WI38 (cell line): ENCODE measurements at regions not wholly inside any gene's neighbourhood (a gene's known extent, or its start where the extent isn't known, plus 50 kb on each side); places are given as distances from the start of the nearest gene placed in this dataset.

Experiments
- H3K4me3 ChIP-seq: 2 replicates; pipeline ENCODE4 v1.5.1; 2011; ENCODE audit warnings: low read depth, mild to moderate bottlenecking, control low read depth, low read length
- TF ChIP-seq, protein P1 (sequence below): IDR thresholded peaks from 2 replicates; pipeline ENCODE4 v1.5.1; 2012; ENCODE audit warnings: low read depth, mild to moderate bottlenecking, control low read depth, low read length

DNA sequence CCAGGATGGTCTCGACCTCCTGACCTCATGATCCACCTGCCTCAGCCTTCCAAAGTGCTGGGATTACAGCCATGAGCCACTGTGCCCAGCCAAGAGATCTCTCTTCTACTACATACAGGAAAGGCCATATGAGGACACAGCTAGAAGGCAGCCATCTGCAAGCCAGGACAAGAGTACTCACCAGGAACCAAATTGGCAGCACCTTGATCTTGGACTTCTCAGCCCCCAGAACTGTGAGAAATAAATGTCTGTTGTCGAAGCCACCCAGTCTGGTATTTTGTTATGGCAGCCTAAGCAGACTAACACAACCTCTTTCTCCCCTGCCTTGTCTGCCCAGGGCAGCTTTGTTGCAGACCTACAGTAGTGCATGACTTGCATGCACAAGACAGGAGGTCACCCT is 211.3 kb upstream of the HAAO start:
- H3K4me3 ChIP-seq: no peak overlapping the region
- TF ChIP-seq, protein P1, sequence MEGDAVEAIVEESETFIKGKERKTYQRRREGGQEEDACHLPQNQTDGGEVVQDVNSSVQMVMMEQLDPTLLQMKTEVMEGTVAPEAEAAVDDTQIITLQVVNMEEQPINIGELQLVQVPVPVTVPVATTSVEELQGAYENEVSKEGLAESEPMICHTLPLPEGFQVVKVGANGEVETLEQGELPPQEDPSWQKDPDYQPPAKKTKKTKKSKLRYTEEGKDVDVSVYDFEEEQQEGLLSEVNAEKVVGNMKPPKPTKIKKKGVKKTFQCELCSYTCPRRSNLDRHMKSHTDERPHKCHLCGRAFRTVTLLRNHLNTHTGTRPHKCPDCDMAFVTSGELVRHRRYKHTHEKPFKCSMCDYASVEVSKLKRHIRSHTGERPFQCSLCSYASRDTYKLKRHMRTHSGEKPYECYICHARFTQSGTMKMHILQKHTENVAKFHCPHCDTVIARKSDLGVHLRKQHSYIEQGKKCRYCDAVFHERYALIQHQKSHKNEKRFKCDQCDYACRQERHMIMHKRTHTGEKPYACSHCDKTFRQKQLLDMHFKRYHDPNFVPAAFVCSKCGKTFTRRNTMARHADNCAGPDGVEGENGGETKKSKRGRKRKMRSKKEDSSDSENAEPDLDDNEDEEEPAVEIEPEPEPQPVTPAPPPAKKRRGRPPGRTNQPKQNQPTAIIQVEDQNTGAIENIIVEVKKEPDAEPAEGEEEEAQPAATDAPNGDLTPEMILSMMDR: no peak

DNA sequence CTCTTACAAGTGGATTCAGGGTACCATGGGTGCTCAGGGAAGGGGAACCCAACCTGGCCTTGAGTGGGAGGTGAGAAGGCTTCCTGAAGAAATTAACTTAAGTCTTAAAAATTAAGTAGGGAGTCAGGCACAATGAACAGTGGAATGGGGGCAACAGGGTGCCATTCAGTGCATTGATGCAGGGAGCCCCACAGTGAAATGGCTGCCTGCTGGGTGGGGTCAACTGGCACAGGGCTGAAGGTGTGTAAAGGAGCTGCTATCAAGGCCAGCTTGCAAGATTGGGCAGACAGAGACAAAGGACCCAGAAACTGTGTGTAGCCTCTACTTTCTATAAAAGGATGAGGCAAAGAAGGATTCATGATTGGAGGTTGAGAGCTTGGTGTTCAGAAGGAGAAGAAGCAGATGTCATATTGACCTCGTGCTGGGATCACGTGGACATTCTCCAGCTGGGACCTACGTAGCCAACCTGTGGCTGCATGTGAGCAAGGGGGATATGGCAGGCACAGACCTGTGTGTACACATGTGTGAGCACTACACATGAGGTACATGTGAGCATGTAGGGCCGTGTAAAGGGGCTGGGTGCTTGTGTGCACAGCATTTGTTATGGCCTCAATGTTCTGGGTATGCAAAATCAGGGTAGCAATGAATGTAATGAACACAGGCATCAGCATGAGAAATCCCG is 209.5 kb upstream of the HAAO start:
- H3K4me3 ChIP-seq: no peak overlapping the region

DNA sequence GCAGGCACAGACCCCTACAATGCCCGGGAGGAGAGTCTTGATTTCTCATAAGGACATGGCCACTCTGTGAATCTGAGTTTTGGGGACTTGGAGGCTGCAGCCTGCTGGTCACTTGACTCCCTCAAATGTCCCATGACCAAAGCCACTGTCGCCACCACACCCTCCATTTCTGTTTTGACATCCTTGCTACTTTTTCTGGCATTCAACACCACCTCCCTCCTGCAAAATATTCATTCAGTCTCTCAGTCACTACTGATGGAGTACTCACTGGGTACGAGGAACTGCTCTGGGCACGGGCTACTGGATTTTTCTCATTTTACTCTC is 208.6 kb upstream of the HAAO start:
- H3K4me3 ChIP-seq: no peak overlapping the region
- TF ChIP-seq, protein P1: no peak

More for the DNA sequence above, 209.5 kb upstream of the HAAO start:
- TF ChIP-seq, protein P1: no peak

DNA sequence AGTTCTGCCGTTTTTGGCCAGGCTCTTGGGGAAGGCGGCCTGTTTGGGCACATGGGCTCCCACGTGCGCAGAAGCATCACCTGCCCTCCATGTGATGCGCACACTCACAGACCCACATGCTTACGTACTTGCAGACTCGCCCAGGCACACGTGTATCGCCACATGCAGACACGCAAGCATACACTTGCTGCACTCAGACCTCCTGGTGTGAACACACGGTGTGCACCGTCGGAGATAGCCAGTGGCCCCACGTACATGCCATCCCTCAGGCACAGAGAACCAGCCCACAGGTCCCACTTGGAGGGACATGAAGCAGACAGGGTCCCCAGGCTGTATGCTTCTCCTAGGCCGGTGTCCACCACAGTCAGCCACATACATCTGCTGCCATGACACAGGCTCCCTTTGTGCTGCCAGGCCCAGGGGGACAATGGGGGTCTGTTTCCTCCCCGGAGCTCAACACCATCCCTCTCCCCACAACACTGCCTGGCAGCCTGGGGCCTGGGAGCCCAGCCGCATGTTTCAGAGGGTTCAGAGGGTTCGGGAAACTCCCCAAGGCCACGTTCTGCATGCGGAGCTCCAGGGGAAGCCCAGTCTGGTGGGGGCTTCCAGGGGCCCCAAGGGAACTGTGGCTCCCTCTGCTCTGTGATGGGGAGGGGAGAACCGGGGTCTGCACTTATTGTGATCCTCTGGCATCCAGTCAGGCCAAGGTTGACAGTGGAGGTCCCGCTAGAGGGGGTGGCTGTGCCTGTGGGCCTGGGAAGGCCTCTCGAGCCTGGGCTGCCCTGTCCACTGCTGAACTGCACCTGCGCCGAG is 208.1 kb upstream of the HAAO start:
- TF ChIP-seq, protein P1: no peak
- H3K4me3 ChIP-seq: no peak overlapping the region

DNA sequence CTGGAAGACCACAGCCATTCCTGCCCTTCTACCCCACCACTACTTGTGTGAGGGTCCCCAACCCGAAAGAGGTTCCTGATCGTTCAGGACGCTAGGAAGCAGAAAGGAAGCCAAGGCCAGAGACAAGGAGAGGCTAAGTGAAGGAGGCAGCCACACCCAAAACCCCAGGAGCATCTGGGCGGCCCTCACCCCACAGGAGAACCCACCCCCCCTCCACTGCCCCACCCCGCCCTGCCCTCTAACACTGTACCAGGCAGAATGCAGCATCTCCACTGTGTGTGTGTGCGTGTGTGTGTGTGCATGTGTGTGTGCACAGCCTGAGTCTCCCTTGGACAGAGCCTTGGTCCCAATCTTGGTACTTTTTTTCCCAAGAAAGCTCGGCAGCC is 207.5 kb upstream of the HAAO start:
- no peak overlapping the region for H3K4me3 ChIP-seq
- TF ChIP-seq, protein P1: no peak

DNA sequence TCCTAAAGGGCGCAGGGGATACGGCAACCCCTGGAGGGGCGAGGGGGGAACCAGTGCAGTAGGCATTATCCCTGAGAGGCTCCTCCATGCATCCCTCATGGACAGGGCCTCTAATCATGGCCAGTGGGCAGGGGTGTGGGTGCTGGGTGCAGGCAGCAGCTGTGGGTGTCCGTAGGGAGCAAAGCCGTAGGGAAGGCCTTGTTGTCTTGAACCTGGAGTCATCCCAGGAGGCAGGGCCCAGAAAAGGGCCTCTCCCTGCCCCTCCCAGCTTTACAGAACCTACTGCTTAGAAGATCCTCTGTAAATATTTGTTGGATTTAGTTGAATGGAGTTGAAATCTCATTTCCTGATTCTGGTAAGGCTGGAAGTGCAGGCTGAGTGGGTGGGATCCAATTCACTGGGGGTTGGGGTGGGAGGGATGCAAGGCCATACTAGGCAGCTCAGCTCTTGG is 207.0 kb upstream of the HAAO start:
- no peak overlapping the region for H3K4me3 ChIP-seq
- TF ChIP-seq, protein P1: no peak

DNA sequence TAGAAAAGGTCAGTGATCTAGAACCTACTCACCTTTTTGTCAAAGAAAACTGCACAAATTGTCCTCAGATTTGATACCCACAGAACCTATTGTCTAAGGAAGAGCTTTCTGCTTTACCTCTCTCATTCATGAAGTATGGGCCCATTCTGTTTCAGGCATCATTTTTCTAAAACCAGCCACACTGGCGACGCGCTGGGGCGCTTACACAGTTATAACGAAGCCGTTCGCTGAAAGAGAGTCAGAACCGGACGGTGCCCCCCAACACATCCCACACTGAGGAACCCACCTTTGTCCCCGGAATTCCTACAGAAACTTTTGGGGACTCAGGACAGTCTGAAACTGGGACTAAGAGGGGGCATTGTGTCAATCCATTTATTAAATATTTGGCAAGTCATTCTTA is 206.3 kb upstream of the HAAO start:
- H3K4me3 ChIP-seq: no peak overlapping the region
- TF ChIP-seq, protein P1: no peak
